Thymus (tissue), 11 donors: ENCODE measurements at regions not wholly inside any gene's neighbourhood (a gene's known extent, or its start where the extent isn't known, plus 50 kb on each side); places are given as distances from the start of the nearest gene placed in this dataset.

Experiments used
- DNase-seq, 9 donors: peaks; one replicate each; pipeline ENCODE4 v3.0.0-alpha.2; 2013; ENCODE audit warnings: low spot score in 9 of 9, low read depth in 6 of 9, missing footprints in 1 of 9
- H3K27ac ChIP-seq, 2 donors: one replicate each; pipeline ENCODE4 v1.5.1; 2013; ENCODE audit warnings: control low read depth in 1 of 2, low read depth in 1 of 2, low read length in 1 of 2, mild to moderate bottlenecking in 1 of 2, moderate library complexity in 1 of 2
- H3K27me3 ChIP-seq, 2 donors: one replicate each; pipeline ENCODE4 v1.5.1; 2013; ENCODE audit warnings: low read length in 1 of 2; ENCODE audit not compliant: control insufficient read depth in 2 of 2, insufficient read depth in 1 of 2
- H3K36me3 ChIP-seq, 2 donors: one replicate each; pipeline ENCODE4 v1.5.1; 2013; ENCODE audit warnings: low read length in 1 of 2, mild to moderate bottlenecking in 1 of 2, moderate library complexity in 1 of 2; ENCODE audit not compliant: control insufficient read depth in 2 of 2, insufficient read depth in 2 of 2
- H3K4me1 ChIP-seq, 2 donors: one replicate each; pipeline ENCODE4 v1.5.1; 2013; ENCODE audit warnings: low read length in 2 of 2; ENCODE audit not compliant: control insufficient read depth in 2 of 2, insufficient read depth in 2 of 2
- H3K4me3 ChIP-seq, 2 donors: one replicate each; pipeline ENCODE4 v1.5.1; 2013; ENCODE audit warnings: low read length in 2 of 2, control low read depth in 1 of 2, mild to moderate bottlenecking in 1 of 2
- H3K9me3 ChIP-seq, 2 donors: one replicate each; pipeline ENCODE4 v1.5.1; 2013; ENCODE audit warnings: low read length in 1 of 2, mild to moderate bottlenecking in 1 of 2; ENCODE audit not compliant: control insufficient read depth in 2 of 2, insufficient read depth in 1 of 2
- WGBS: extraction: QIAGEN DNeasy Blood & Tissue Kit; methylation state at CpG from one replicate; pipeline ENCODE4 v1.1.7; 2013; 5-methylcytosine and 5-hydroxymethylcytosine counted together
- donor health status: healthy.

DNA sequence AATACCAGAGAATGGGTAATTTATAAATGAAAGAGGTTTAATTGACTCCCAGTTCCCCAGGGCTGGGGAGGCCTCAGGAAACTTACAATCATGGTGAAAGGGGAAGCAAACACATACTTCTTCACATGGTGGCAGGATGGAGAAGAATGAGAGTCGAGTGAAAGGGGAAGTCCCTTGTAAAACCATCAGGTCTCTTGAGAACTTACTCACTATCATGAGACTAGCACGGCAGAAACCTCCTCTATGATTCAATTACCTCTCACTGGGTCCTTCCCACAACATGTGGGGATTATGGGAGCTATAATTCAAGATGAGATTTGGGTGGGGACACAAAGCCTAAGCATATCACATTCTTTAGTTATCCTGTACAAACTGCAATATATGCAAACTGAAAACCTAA is 609.4 kb downstream of the MTRR start:
- H3K27me3 ChIP-seq, result no peaks in the 10 kb centered on the region
- peaks cover 0 to 2% of the 10 kb centered on the region in 2 donors for H3K9me3 ChIP-seq
- no peak for DNase-seq
- H3K27ac ChIP-seq, result no peak overlapping the region
- no peak overlapping the region for H3K4me3 ChIP-seq
- 44% methylated on average over 2 of the region's 2 CpGs for WGBS
- no peaks in the 10 kb centered on the region for H3K36me3 ChIP-seq
- H3K4me1 ChIP-seq, result no peaks in the 10 kb centered on the region

DNA sequence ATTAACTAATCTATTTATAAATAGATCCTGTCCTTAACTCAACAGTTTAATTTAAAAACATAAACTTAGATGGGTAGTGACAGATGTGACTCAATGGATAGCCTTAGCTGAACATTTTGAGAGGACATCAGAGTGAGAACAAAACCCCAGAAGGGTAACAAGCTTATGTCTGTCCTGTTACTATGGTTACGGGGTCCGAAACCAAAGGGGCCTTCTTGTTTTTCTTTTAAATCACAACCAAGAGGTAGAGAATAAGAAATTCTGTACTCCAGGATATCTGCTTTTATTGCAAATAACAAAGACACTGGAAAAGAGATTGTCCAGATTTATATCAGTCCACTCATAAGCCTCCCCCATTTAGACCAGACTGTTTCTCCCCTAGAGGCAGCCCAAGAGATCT is 612.1 kb downstream of the MTRR start:
- no peak overlapping the region for H3K4me3 ChIP-seq
- H3K36me3 ChIP-seq, result no peaks in the 10 kb centered on the region
- no peak for DNase-seq
- no peak overlapping the region for H3K27ac ChIP-seq
- H3K27me3 ChIP-seq, result no peaks in the 10 kb centered on the region
- WGBS, result 96% methylated on average over 2 of the region's 2 CpGs
- no peaks in the 10 kb centered on the region for H3K4me1 ChIP-seq
- peaks cover 0 to 2% of the 10 kb centered on the region in 2 donors for H3K9me3 ChIP-seq

DNA sequence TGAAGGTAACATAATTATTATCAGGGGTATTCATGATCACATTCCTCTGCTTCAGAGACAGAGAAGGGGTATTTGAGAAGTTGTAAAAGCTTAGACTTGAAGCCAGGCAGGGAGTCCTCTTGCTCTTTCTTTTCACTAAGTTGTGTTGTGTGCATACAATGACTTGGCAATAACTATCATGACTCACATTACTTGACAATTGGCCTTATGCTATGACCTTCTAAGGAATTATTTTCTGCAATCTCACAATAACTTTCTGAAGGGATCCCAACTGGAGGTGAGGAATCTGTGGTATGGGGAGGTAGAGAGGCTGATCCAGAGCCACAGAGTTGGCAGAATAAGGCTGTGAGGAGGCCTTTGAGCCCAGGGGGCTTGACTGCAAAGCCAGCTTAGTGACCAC is 622.3 kb downstream of the MTRR start:
- H3K4me1 ChIP-seq, result no peaks in the 10 kb centered on the region
- H3K36me3 ChIP-seq, result no peaks in the 10 kb centered on the region
- no peaks in the 10 kb centered on the region for H3K27me3 ChIP-seq
- no peak overlapping the region for H3K27ac ChIP-seq
- H3K9me3 ChIP-seq, result no peaks in the 10 kb centered on the region
- DNase-seq, result no peak
- no peak overlapping the region for H3K4me3 ChIP-seq

GRCh38 chr5:8493176-8493575 is 624.2 kb downstream of the MTRR start:
- Histone ChIP-seq H3K27ac (no peak overlapping the region), H3K9me3 (no peaks in the 10 kb centered on the region), H3K4me1 (no peaks in the 10 kb centered on the region), H3K27me3 (no peaks in the 10 kb centered on the region), H3K4me3 (no peak overlapping the region), H3K36me3 (no peaks in the 10 kb centered on the region)
- peak in 1 of 9 donors; percentile 14 for DNase-seq

DNA sequence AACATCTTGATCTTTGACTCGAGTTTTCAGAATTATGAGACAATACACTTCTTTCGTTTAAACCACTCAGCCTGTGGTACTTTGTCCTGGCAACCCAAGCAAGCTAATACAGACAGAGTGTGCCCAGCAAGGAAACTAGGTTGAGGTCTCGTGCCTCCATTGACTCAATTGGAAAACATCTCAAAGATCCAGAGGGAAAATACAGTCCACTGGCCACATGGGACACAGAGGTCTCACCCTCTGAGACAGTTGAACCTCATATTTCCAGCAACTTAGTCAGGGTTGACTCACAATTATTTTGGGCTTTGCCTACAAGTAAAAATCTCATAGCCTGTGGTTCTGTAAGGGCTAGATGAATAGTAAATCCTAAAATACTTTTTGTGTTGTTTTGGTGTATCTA is 631.5 kb downstream of the MTRR start:
- H3K27me3 ChIP-seq, result no peaks in the 10 kb centered on the region
- H3K4me3 ChIP-seq, result no peak overlapping the region
- no peaks in the 10 kb centered on the region for H3K9me3 ChIP-seq
- DNase-seq, result no peak
- no peak overlapping the region for H3K27ac ChIP-seq
- 83% methylated on average over 3 of the region's 3 CpGs for WGBS
- H3K36me3 ChIP-seq, result no peaks in the 10 kb centered on the region
- no peaks in the 10 kb centered on the region for H3K4me1 ChIP-seq

- H3K36me3 ChIP-seq, result no peaks in the 10 kb centered on the region
- WGBS, result 12% methylated on average over 4 of the region's 4 CpGs
- DNase-seq, result no peak
- H3K27ac ChIP-seq, result no peak overlapping the region
- H3K9me3 ChIP-seq, result no peaks in the 10 kb centered on the region
- no peaks in the 10 kb centered on the region for H3K27me3 ChIP-seq
- no peaks in the 10 kb centered on the region for H3K4me1 ChIP-seq
- H3K4me3 ChIP-seq, result no peak overlapping the region
Measured at GRCh38 chr5:8505196-8505595, 636.2 kb downstream of the MTRR start.

DNA sequence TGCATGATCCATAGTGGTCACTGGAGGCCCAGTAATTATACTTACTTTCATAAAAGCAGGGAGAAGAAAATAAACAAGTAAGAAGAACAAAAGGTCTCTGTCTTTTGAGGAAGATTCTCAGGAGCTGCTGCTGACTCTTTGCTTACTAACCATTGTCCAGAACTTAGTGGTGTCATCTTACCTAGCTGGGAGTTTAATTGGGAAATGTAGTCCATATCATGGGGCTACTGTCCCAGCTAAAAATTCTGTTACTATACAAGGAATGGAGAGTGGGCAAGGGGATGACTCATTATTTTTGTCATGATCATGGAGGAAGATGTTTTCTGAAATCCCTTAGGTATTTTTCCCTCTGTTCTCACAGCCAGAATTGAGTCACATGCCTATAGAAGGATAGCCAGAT is 639.3 kb downstream of the MTRR start:
- Histone ChIP-seq H3K27ac (no peak overlapping the region), H3K9me3 (no peaks in the 10 kb centered on the region), H3K4me1 (no peaks in the 10 kb centered on the region), H3K27me3 (no peaks in the 10 kb centered on the region), H3K4me3 (no peak overlapping the region), H3K36me3 (no peaks in the 10 kb centered on the region)
- DNase-seq, result no peak

DNA sequence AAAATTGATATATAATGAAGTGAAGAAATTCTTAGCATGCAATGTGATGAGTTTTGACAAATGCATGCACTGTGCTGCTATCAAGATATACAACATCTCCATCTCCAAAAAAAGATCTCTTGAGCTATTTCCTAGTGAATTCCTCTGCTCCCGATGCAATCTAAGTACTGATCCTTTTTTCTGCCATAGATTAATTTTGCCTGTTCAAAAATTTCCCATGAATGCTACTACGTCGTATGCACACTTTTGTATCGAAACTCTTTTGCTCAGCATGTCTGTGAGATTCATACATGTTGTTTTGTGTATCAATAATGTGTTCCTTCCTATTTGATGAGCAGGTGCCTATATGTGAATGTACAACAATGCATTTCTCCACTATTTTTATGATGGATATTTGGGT is 647.4 kb downstream of the MTRR start:
- H3K4me1 ChIP-seq, result no peaks in the 10 kb centered on the region
- H3K36me3 ChIP-seq, result no peaks in the 10 kb centered on the region
- no peak overlapping the region for H3K27ac ChIP-seq
- no peaks in the 10 kb centered on the region for H3K27me3 ChIP-seq
- 93% methylated on average over 4 of the region's 4 CpGs for whole genome bisulfite sequencing
- no peaks in the 10 kb centered on the region for H3K9me3 ChIP-seq
- no peak for DNase-seq
- no peak overlapping the region for H3K4me3 ChIP-seq

DNA sequence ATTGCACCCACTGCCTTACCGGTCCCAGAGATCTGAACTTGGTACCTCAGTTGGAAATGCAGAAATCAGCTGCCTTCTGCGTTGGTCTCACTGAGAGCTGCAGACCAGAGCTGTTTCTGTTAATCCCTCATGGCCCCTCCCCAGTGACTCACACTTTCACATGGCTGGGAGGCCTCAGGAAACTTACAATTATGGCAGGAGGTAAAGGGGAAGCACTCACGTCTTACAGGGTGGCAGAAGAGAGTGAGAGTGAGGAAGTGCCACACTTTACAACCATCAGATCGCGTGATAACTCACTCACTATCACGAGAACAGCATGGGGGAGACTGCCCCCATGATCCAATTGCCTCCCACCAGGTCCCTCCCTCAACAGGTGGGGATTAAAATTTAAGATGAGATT is 648.5 kb downstream of the MTRR start:
- Histone ChIP-seq H3K27me3 (no peaks in the 10 kb centered on the region), H3K36me3 (no peaks in the 10 kb centered on the region), H3K27ac (no peak overlapping the region), H3K4me1 (no peaks in the 10 kb centered on the region), H3K9me3 (no peaks in the 10 kb centered on the region), H3K4me3 (no peak overlapping the region)
- WGBS, result 81% methylated on average over 6 of the region's 6 CpGs
- no peak for DNase-seq

- no peak for DNase-seq
- Histone ChIP-seq H3K4me3 (no peak overlapping the region), H3K36me3 (no peaks in the 10 kb centered on the region), H3K27me3 (no peaks in the 10 kb centered on the region), H3K9me3 (no peaks in the 10 kb centered on the region), H3K4me1 (no peaks in the 10 kb centered on the region), H3K27ac (no peak overlapping the region)
- 94% methylated on average over 3 of the region's 3 CpGs for WGBS
Measured at GRCh38 chr5:8520917-8521316, 652.0 kb downstream of the MTRR start.
